HG03460 (cell line): ENCODE measurements at regions not wholly inside any gene's neighbourhood (a gene's known extent, or its start where the extent isn't known, plus 50 kb on each side); places are given as distances from the start of the nearest gene placed in this dataset.

Experiments used
- ATAC-seq: cut with Tn5 transposase; IDR thresholded peaks from one replicate; pipeline ENCODE4 v1.9.1; 2021; ENCODE audit not compliant: unreplicated experiment

GRCh38 chr5:153088538-153088937 is 401.9 kb upstream of the GRIA1 start:
- no peak for ATAC-seq

GRCh38 chr5:153094333-153094732 is 396.1 kb upstream of the GRIA1 start:
- no peak for ATAC-seq

- no peak for ATAC-seq
These were observed 394.1 kb upstream of the GRIA1 start for GRCh38 chr5:153096381-153096780.

GRCh38 chr5:153099328-153099727 is 391.1 kb upstream of the GRIA1 start:
- no peak for ATAC-seq

GRCh38 chr5:153101235-153102180 is 389.0 kb upstream of the GRIA1 start:
- ATAC-seq = no peak

- no peak for ATAC-seq
These were observed 373.6 kb upstream of the GRIA1 start for GRCh38 chr5:153116916-153117315.

GRCh38 chr5:153118018-153118417 is 372.5 kb upstream of the GRIA1 start:
- no peak for ATAC-seq

GRCh38 chr5:153122403-153122802 is 368.1 kb upstream of the GRIA1 start:
- no peak for ATAC-seq

- ATAC-seq = no peak
These were observed 360.2 kb upstream of the GRIA1 start for GRCh38 chr5:153130296-153130695.

GRCh38 chr5:153135411-153135810 is 355.1 kb upstream of the GRIA1 start:
- ATAC-seq = no peak

- no peak for ATAC-seq
These were observed 353.4 kb upstream of the GRIA1 start for GRCh38 chr5:153136910-153137614.

- no peak for ATAC-seq
These were observed 342.4 kb upstream of the GRIA1 start for GRCh38 chr5:153147891-153148623.

GRCh38 chr5:153148624-153148976 is 341.9 kb upstream of the GRIA1 start:
- no peak for ATAC-seq

GRCh38 chr5:153151558-153151957 is 338.9 kb upstream of the GRIA1 start:
- no peak for ATAC-seq

GRCh38 chr5:153153086-153153485 is 337.4 kb upstream of the GRIA1 start:
- ATAC-seq = no peak

GRCh38 chr5:153157156-153157555 is 333.3 kb upstream of the GRIA1 start:
- peak; percentile 78 for ATAC-seq

- ATAC-seq = no peak
These were observed 331.9 kb upstream of the GRIA1 start for GRCh38 chr5:153158608-153159007.

GRCh38 chr5:153159616-153160015 is 330.9 kb upstream of the GRIA1 start:
- ATAC-seq = no peak

- no peak for ATAC-seq
These were observed 322.2 kb upstream of the GRIA1 start for GRCh38 chr5:153168241-153168640.

- ATAC-seq = no peak
These were observed 303.0 kb upstream of the GRIA1 start for GRCh38 chr5:153187503-153187902.

GRCh38 chr5:153206361-153206760 is 284.1 kb upstream of the GRIA1 start:
- ATAC-seq = no peak

GRCh38 chr5:153209016-153209415 is 281.5 kb upstream of the GRIA1 start:
- ATAC-seq = no peak
